ENCODE measurements at regions not wholly inside any gene's neighbourhood (a gene's known extent, or its start where the extent isn't known, plus 50 kb on each side); places are given as distances from the start of the nearest gene placed in this dataset.

DNA sequence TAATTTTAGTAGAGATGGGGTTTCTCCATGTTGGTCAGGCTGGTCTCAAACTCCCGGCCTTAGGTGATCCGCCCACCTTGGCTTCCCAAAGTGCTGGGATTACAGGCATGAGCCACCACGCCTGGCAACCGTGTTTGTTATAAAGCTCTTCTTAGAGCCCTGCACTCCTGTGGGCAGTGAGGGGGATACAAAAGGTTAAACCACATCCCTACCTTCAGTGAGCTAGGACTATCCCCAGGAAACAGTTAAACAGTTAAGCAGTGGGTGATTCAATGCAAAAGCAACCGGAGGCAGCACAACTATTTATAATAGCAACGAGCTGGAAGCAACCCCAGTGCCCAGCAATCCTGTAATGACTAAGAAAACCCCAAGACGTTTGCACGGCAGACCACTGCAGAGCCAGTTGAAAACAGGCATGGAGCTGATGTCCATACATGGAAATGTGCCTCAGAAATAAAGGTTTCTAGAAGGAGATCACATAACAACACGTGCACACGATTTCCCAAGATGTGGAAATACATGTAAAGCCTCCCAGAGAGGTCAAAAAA is 107.2 kb upstream of the LYZL2 start:
- no peak for TF ChIP-seq EZH2 (IDR thresholded peaks at IDR 0.05; ENCODE audit: low read length)
- TF ChIP-seq, protein P1, sequence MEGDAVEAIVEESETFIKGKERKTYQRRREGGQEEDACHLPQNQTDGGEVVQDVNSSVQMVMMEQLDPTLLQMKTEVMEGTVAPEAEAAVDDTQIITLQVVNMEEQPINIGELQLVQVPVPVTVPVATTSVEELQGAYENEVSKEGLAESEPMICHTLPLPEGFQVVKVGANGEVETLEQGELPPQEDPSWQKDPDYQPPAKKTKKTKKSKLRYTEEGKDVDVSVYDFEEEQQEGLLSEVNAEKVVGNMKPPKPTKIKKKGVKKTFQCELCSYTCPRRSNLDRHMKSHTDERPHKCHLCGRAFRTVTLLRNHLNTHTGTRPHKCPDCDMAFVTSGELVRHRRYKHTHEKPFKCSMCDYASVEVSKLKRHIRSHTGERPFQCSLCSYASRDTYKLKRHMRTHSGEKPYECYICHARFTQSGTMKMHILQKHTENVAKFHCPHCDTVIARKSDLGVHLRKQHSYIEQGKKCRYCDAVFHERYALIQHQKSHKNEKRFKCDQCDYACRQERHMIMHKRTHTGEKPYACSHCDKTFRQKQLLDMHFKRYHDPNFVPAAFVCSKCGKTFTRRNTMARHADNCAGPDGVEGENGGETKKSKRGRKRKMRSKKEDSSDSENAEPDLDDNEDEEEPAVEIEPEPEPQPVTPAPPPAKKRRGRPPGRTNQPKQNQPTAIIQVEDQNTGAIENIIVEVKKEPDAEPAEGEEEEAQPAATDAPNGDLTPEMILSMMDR (optimal IDR thresholded peaks at IDR 0.05 in 1 of 3, IDR thresholded peaks at IDR 0.05 in 1 of 3, conservative IDR thresholded peaks at IDR 0.05 in 1 of 3; ENCODE audit: extremely low read depth in 1 of 3, insufficient read depth in 2 of 3, low read length in 3 of 3): no peak
